Spleen (tissue), 7 donors: ENCODE measurements at regions not wholly inside any gene's neighbourhood (a gene's known extent, or its start where the extent isn't known, plus 50 kb on each side); places are given as distances from the start of the nearest gene placed in this dataset.

Experiments used
- POLR2AphosphoS5 ChIP-seq, 3 donors: sonication (generic); formaldehyde crosslinking; IDR thresholded peaks; one replicate each; pipeline ENCODE4 v1.5.1; 2017; ENCODE audit warnings: antibody characterized with exemption in 3 of 3
- TF ChIP-seq, protein P1 (sequence below), 11 experiments: fragments of 200-600 bp in 7 of 11; fragments of 450-650 bp in 4 of 11; sonication (generic) in 4 of 11; IDR thresholded peaks in 8 of 11; conservative IDR thresholded peaks in 3 of 11; 1 replicate in 7 of 11; 2 replicates in 4 of 11; pipeline versions ENCODE4 v1.4.0 to v1.8.0; 2016 to 2021; ENCODE audit warnings: antibody characterized with exemption in 11 of 11, inconsistent platforms in 4 of 11, mild to moderate bottlenecking in 1 of 11
- donor health status: DM: no; HTN: no; CAD: no; lungs with moderate emphysema.
- donor health status: DM: no; HTN: no; CAD: no.
- donor health status: DM: no; HTN: no; CAD: no.

DNA sequence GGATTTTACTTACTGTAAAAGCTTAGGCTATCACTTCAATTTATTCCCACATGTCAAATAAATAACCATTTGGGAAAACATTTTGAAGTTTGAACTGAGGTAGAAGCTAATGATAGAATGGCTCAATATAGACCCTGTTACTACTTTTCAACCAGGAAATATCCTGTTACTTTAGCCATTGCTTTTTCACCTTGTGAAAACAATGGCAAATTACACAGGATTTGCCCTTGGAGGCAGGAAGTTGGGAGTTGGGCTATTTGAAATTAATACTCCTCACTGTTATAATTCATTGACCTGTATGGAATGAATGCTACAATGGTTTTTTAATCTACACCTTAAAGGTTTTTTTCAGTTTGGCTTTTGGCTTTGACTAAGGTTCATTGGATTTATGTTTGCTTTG, 98.1 kb upstream of the UBE2E2 start:
- TF ChIP-seq, protein P1, sequence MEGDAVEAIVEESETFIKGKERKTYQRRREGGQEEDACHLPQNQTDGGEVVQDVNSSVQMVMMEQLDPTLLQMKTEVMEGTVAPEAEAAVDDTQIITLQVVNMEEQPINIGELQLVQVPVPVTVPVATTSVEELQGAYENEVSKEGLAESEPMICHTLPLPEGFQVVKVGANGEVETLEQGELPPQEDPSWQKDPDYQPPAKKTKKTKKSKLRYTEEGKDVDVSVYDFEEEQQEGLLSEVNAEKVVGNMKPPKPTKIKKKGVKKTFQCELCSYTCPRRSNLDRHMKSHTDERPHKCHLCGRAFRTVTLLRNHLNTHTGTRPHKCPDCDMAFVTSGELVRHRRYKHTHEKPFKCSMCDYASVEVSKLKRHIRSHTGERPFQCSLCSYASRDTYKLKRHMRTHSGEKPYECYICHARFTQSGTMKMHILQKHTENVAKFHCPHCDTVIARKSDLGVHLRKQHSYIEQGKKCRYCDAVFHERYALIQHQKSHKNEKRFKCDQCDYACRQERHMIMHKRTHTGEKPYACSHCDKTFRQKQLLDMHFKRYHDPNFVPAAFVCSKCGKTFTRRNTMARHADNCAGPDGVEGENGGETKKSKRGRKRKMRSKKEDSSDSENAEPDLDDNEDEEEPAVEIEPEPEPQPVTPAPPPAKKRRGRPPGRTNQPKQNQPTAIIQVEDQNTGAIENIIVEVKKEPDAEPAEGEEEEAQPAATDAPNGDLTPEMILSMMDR (IDR thresholded peaks at IDR 0.05 in 8 of 11, conservative IDR thresholded peaks at IDR 0.05 in 3 of 11): no peak
- no peak for TF ChIP-seq POLR2AphosphoS5 (IDR thresholded peaks at IDR 0.05)
